HEK293T (cell line): ENCODE measurements at regions not wholly inside any gene's neighbourhood (a gene's known extent, or its start where the extent isn't known, plus 50 kb on each side); places are given as distances from the start of the nearest gene placed in this dataset.

Source experiments
- BHLHE40 ChIP-seq: fragments of 450-650 bp; IDR thresholded peaks from 2 replicates; pipeline ENCODE4 v1.6.1; 2016; ENCODE audit warnings: mild to moderate bottlenecking, moderate library complexity, borderline replicate concordance
- CTBP1 ChIP-seq: fragments of 450-650 bp; IDR thresholded peaks from 2 replicates; pipeline ENCODE4 v1.6.1; 2016; ENCODE audit warnings: borderline replicate concordance
- FOXA1 ChIP-seq: fragments of 450-650 bp; IDR thresholded peaks from 2 replicates; pipeline ENCODE4 v1.6.1; 2016; ENCODE audit warnings: mild to moderate bottlenecking
- FOXK2 ChIP-seq: fragments of 450-650 bp; IDR thresholded peaks from 2 replicates; pipeline ENCODE4 v1.6.1; 2016; ENCODE audit warnings: mild to moderate bottlenecking
- FOXM1 ChIP-seq: fragments of 450-650 bp; IDR thresholded peaks from 2 replicates; pipeline ENCODE4 v1.6.1; 2017; ENCODE audit warnings: mild to moderate bottlenecking, borderline replicate concordance
- HDGF ChIP-seq: fragments of 450-650 bp; IDR thresholded peaks from 2 replicates; pipeline ENCODE4 v1.6.1; 2017; ENCODE audit warnings: antibody characterized with exemption, borderline replicate concordance
- L3MBTL2 ChIP-seq: fragments of 450-650 bp; conservative IDR thresholded peaks from 2 replicates; pipeline ENCODE4 v1.6.1; 2016; ENCODE audit warnings: mild to moderate bottlenecking
- PKNOX1 ChIP-seq: fragments of 450-650 bp; IDR thresholded peaks from 2 replicates; pipeline ENCODE4 v1.6.1; 2016
- SP1 ChIP-seq: fragments of 450-650 bp; IDR thresholded peaks from 2 replicates; pipeline ENCODE4 v1.6.1; 2017
- SUZ12 ChIP-seq: fragments of 450-650 bp; IDR thresholded peaks from 2 replicates; pipeline ENCODE4 v1.6.1; 2016; ENCODE audit warnings: mild to moderate bottlenecking
- TARDBP ChIP-seq: fragments of 450-650 bp; IDR thresholded peaks from 2 replicates; pipeline ENCODE4 v1.6.1; 2016
- ZNF384 ChIP-seq: fragments of 450-650 bp; IDR thresholded peaks from 2 replicates; pipeline ENCODE4 v1.6.1; 2016

GRCh38 chr14:43361751-43362150, 1145.3 kb downstream of the FSCB start:
- TF ChIP-seq TARDBP, result no peak
- TF ChIP-seq PKNOX1, result no peak
- no peak for TF ChIP-seq L3MBTL2
- TF ChIP-seq CTBP1, result no peak
- no peak for TF ChIP-seq FOXK2
- no peak for TF ChIP-seq FOXM1
- TF ChIP-seq HDGF, result no peak
- TF ChIP-seq SP1, result no peak
- TF ChIP-seq BHLHE40, result no peak
- TF ChIP-seq ZNF384, result no peak
- no peak for TF ChIP-seq SUZ12
- TF ChIP-seq FOXA1, result no peak
